ENCODE measurements at regions not wholly inside any gene's neighbourhood (a gene's known extent, or its start where the extent isn't known, plus 50 kb on each side); places are given as distances from the start of the nearest gene placed in this dataset.

DNA sequence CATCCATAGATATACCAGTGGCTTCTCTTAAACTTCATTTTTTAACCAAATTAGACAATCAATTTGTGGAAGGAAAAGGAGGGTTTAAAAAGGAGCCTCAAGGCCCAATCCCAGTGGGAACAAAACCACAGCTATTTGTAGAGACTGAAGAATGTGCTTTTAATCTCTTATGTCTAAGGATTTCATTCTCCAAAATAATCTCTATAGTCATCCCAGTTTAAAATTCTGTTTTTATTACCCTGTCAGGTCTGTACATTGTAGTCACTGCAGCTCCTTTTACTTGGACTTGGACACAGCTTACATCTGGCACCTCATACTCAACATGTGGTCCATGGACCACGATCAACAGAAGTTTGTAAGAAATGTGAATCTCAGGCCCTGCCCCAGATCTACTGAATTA, 152.1 kb upstream of the STMND1 start:
- TF ChIP-seq, protein P1, sequence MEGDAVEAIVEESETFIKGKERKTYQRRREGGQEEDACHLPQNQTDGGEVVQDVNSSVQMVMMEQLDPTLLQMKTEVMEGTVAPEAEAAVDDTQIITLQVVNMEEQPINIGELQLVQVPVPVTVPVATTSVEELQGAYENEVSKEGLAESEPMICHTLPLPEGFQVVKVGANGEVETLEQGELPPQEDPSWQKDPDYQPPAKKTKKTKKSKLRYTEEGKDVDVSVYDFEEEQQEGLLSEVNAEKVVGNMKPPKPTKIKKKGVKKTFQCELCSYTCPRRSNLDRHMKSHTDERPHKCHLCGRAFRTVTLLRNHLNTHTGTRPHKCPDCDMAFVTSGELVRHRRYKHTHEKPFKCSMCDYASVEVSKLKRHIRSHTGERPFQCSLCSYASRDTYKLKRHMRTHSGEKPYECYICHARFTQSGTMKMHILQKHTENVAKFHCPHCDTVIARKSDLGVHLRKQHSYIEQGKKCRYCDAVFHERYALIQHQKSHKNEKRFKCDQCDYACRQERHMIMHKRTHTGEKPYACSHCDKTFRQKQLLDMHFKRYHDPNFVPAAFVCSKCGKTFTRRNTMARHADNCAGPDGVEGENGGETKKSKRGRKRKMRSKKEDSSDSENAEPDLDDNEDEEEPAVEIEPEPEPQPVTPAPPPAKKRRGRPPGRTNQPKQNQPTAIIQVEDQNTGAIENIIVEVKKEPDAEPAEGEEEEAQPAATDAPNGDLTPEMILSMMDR (IDR thresholded peaks at IDR 0.05; ENCODE audit: low read depth, low read length, poor library complexity, severe bottlenecking) = no peak
- TF ChIP-seq EZH2phosphoT487 (IDR thresholded peaks at IDR 0.05; ENCODE audit: borderline replicate concordance, low read length) = no peak
